ENCODE measurements at regions not wholly inside any gene's neighbourhood (a gene's known extent, or its start where the extent isn't known, plus 50 kb on each side); places are given as distances from the start of the nearest gene placed in this dataset.

- TF ChIP-seq TAF1 (IDR thresholded peaks at IDR 0.05; ENCODE audit: borderline replicate concordance, low read depth, low read length), result no peak
- no peak for TF ChIP-seq POLR2A (IDR thresholded peaks at IDR 0.05; ENCODE audit: low read depth, low read length)
- no peak for TF ChIP-seq POLR2AphosphoS5 (IDR thresholded peaks at IDR 0.05; ENCODE audit: low read depth, low read length)
Observed at GRCh38 chr12:89858718-89859117, 150.1 kb upstream of the ATP2B1 start.
